H1 (cell line): ENCODE measurements at regions not wholly inside any gene's neighbourhood (a gene's known extent, or its start where the extent isn't known, plus 50 kb on each side); places are given as distances from the start of the nearest gene placed in this dataset.

Source experiments
- CTCF ChIA-PET: fragments of 300-600 bp; sonication (Branson Sonifier 250); formaldehyde crosslinking; loops from one replicate; lab custom pipeline; 2021; ENCODE audit not compliant: partially characterized antibody; lab: Charles Lee
- POLR2A ChIA-PET: fragments of 300-600 bp; sonication (Branson Sonifier 250); formaldehyde crosslinking; loops from one replicate; lab custom pipeline; 2021; ENCODE audit warnings: inconsistent platforms; ENCODE audit not compliant: partially characterized antibody; lab: Charles Lee
- DNase-seq, 2 experiments: peaks; one replicate each; pipeline versions ENCODE4 v3.0.0 to v3.0.0-alpha.2; 2010 to 2022; ENCODE audit warnings: low spot score in 2 of 2, low read depth in 1 of 2, mixed read lengths in 1 of 2
- FAIRE-seq: peaks from 2 replicates; lab custom pipeline; 2011; peaks lifted over from hg19 to GRCh38; lab: Jason Lieb, UNC
- H2AFZ ChIP-seq: 2 replicates; pipeline ENCODE4 v1.8.1; 2012; ENCODE audit warnings: low read length, inconsistent platforms
- H2AK5ac ChIP-seq: 2 replicates; pipeline ENCODE4 v1.6.1; 2013; ENCODE audit warnings: low read depth, low read length
- H2BK120ac ChIP-seq: replicated peaks from 2 replicates; pipeline ENCODE3; 2013; ENCODE audit warnings: low read depth, low read length, inconsistent platforms
- H2BK12ac ChIP-seq: 2 replicates; pipeline ENCODE4 v1.6.1; 2013; ENCODE audit warnings: low read depth, low read length
- H2BK15ac ChIP-seq: 2 replicates; pipeline ENCODE4 v1.6.1; 2013; ENCODE audit warnings: low read length
- H2BK20ac ChIP-seq: 2 replicates; pipeline ENCODE4 v1.6.1; 2013; ENCODE audit warnings: low read length
- H2BK5ac ChIP-seq: 2 replicates; pipeline ENCODE4 v1.6.1; 2013; ENCODE audit warnings: low read depth, low read length
- H3K14ac ChIP-seq: 2 replicates; pipeline ENCODE4 v1.6.1; 2013; ENCODE audit warnings: inconsistent platforms; ENCODE audit not compliant: insufficient read length
- H3K18ac ChIP-seq: 2 replicates; pipeline ENCODE4 v1.6.1; 2013; ENCODE audit warnings: low read length; ENCODE audit errors: extremely low read depth
- H3K23ac ChIP-seq: 2 replicates; pipeline ENCODE4 v1.6.1; 2013; ENCODE audit warnings: inconsistent platforms; ENCODE audit not compliant: insufficient read length
- H3K23me2 ChIP-seq: 2 replicates; pipeline ENCODE4 v1.6.1; 2013; ENCODE audit warnings: low read depth, low read length
- H3K27ac ChIP-seq: 2 replicates; pipeline ENCODE4 v1.6.1; 2011; ENCODE audit warnings: low read depth, low read length, inconsistent platforms
- H3K27me3 ChIP-seq, 4 experiments: replicated peaks in 1 of 4; 1 replicate in 1 of 4; 2 replicates in 3 of 4; pipeline versions ENCODE4 v1.6.1 to v1.8.1; 2011 to 2013; ENCODE audit warnings: low read length in 3 of 4, mild to moderate bottlenecking in 3 of 4, inconsistent platforms in 2 of 4, mixed read lengths in 2 of 4, moderate library complexity in 1 of 4; ENCODE audit not compliant: control insufficient read depth in 3 of 4, insufficient read depth in 3 of 4; ENCODE audit errors: extremely low read depth in 1 of 4
- H3K36me3 ChIP-seq, 4 experiments: 2 replicates each; pipeline versions ENCODE4 v1.6.1 to v1.8.1; 2011 to 2013; ENCODE audit warnings: mild to moderate bottlenecking in 4 of 4, low read length in 3 of 4, moderate library complexity in 2 of 4, control low read depth in 1 of 4, inconsistent platforms in 1 of 4; ENCODE audit not compliant: insufficient read depth in 4 of 4, control insufficient read depth in 2 of 4
- H3K4ac ChIP-seq: replicated peaks from 2 replicates; pipeline ENCODE3; 2013; ENCODE audit warnings: low read length, low read depth, mixed read lengths, inconsistent platforms; ENCODE audit not compliant: insufficient read length
- H3K4me1 ChIP-seq, 4 experiments: replicated peaks in 1 of 4; 1 replicate in 1 of 4; 2 replicates in 3 of 4; pipeline versions ENCODE4 v1.6.1 to v1.8.1; 2011 to 2013; ENCODE audit warnings: low read length in 3 of 4, inconsistent platforms in 2 of 4, mixed read lengths in 1 of 4; ENCODE audit not compliant: insufficient read depth in 4 of 4, control insufficient read depth in 3 of 4
- H3K4me2 ChIP-seq, 2 experiments: 2 replicates each; pipeline versions ENCODE4 v1.6.1 to v1.8.1; 2011 to 2013; ENCODE audit warnings: low read depth in 2 of 2, low read length in 2 of 2, control low read depth in 1 of 2, inconsistent platforms in 1 of 2, mild to moderate bottlenecking in 1 of 2; ENCODE audit not compliant: insufficient read depth in 1 of 2
- H3K4me3 ChIP-seq, 4 experiments: fragments of 200-600, 300-600 bp in 1 of 4; sonication (generic), shearing (Covaris generic), sonication (Bioruptor Twin) in 1 of 4; 2 replicates each; pipeline versions ENCODE4 v1.5.1 to v1.8.1; 2011 to 2016; ENCODE audit warnings: low read length in 4 of 4, low read depth in 3 of 4, control low read depth in 2 of 4, inconsistent platforms in 2 of 4, mild to moderate bottlenecking in 2 of 4, mixed read lengths in 1 of 4, moderate library complexity in 1 of 4; ENCODE audit not compliant: insufficient read depth in 2 of 4; ENCODE audit errors: extremely low read depth in 1 of 4
- H3K56ac ChIP-seq: replicated peaks from 2 replicates; pipeline ENCODE3; 2013; ENCODE audit warnings: low read depth, mild to moderate bottlenecking, mixed read lengths, low read length, inconsistent platforms; ENCODE audit not compliant: insufficient read length
- H3K79me1 ChIP-seq: 2 replicates; pipeline ENCODE4 v1.6.1; 2013; ENCODE audit warnings: low read depth, low read length, control low read depth
- H3K79me2 ChIP-seq, 2 experiments: 2 replicates each; pipeline versions ENCODE4 v1.6.1 to v1.8.1; 2012 to 2013; ENCODE audit warnings: low read length in 2 of 2, mild to moderate bottlenecking in 2 of 2, inconsistent platforms in 1 of 2; ENCODE audit not compliant: insufficient read depth in 2 of 2, control insufficient read depth in 1 of 2
- H3K9ac ChIP-seq, 4 experiments: replicated peaks in 1 of 4; 1 replicate in 1 of 4; 2 replicates in 3 of 4; pipeline versions ENCODE4 v1.6.1 to v1.8.1; 2011 to 2013; ENCODE audit warnings: low read depth in 3 of 4, low read length in 3 of 4, control low read depth in 2 of 4, mild to moderate bottlenecking in 2 of 4, moderate library complexity in 2 of 4, inconsistent platforms in 1 of 4; ENCODE audit errors: extremely low read depth in 1 of 4
- H3K9me3 ChIP-seq, 2 experiments: 2 replicates each; pipeline versions ENCODE4 v1.6.1 to v1.8.1; 2012 to 2013; ENCODE audit warnings: mild to moderate bottlenecking in 2 of 2, moderate library complexity in 2 of 2, control low read depth in 1 of 2, inconsistent platforms in 1 of 2, low read depth in 1 of 2, low read length in 1 of 2, mixed read lengths in 1 of 2; ENCODE audit not compliant: insufficient read depth in 2 of 2
- H4K20me1 ChIP-seq, 2 experiments: replicated peaks in 1 of 2; 2 replicates each; pipeline versions ENCODE3 to v1.8.1; 2011 to 2013; ENCODE audit warnings: inconsistent platforms in 2 of 2, low read length in 2 of 2, mild to moderate bottlenecking in 1 of 2; ENCODE audit not compliant: insufficient read depth in 2 of 2, control insufficient read depth in 1 of 2
- H4K5ac ChIP-seq: 2 replicates; pipeline ENCODE4 v1.6.1; 2013; ENCODE audit warnings: low read length, low read depth, mixed read lengths, inconsistent platforms; ENCODE audit not compliant: insufficient read length
- H4K8ac ChIP-seq: 2 replicates; pipeline ENCODE4 v1.8.0; 2013; ENCODE audit warnings: mild to moderate bottlenecking, moderate library complexity, low read length, inconsistent platforms; ENCODE audit not compliant: insufficient read depth; ENCODE audit errors: extremely low read depth
- H4K91ac ChIP-seq: replicated peaks from 2 replicates; pipeline ENCODE3; 2013; ENCODE audit warnings: low read length, mixed read lengths, inconsistent platforms; ENCODE audit not compliant: insufficient read length
- EP300 ChIP-seq, 2 experiments: IDR thresholded peaks; 1 replicate in 1 of 2; 2 replicates in 1 of 2; pipeline ENCODE4 v1.6.1; 2011 to 2012; ENCODE audit warnings: low read depth in 2 of 2, low read length in 2 of 2, mild to moderate bottlenecking in 2 of 2, borderline replicate concordance in 1 of 2, inconsistent platforms in 1 of 2, moderate library complexity in 1 of 2
- GTF2F1 ChIP-seq: IDR thresholded peaks from 2 replicates; pipeline ENCODE4 v1.6.1; 2012; ENCODE audit warnings: low read depth, low read length, improper control_type of control experiment, borderline replicate concordance

DNA sequence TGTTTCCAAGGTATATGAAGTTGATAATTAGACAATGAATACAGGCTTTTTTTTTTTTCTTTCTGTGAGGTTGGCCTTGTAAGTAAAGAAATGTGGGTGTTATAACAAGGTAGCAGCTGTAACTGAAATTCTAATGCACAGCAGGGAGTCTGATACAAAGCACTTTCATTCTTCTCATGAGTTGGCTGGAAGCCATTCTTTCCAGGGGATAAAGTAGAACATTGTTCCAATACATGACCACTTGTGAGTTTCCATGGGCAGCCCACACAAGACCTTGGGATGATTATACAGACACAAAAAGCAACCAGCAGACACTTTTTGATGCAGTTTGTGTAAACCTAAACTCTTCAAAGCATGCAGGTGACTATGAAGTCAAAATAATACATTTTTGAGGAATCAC is 1785.9 kb upstream of the WWC1 start:
- H2BK15ac ChIP-seq: no peak overlapping the region
- no peak overlapping the region for H3K14ac ChIP-seq
- no peak overlapping the region for H2BK12ac ChIP-seq
- H2AFZ ChIP-seq: no peak overlapping the region
- no peak overlapping the region for H4K5ac ChIP-seq
- H3K79me2 ChIP-seq: no peaks in the 10 kb centered on the region
- H3K23me2 ChIP-seq: no peaks in the 10 kb centered on the region
- no peak overlapping the region for H3K9ac ChIP-seq
- no peak overlapping the region for H2AK5ac ChIP-seq
- no peak overlapping the region for H2BK20ac ChIP-seq
- no peak overlapping the region for H3K27ac ChIP-seq
- FAIRE-seq (no peak), DNase-seq (no peak)
- CTCF ChIA-PET: no interaction called here
- H3K18ac ChIP-seq: no peak overlapping the region
- TF ChIP-seq GTF2F1: no peak
- no peak for TF ChIP-seq EP300 (IDR thresholded peaks at IDR 0.05; ENCODE audit: borderline replicate concordance in 1 of 2, low read depth in 2 of 2, low read length in 2 of 2)
- H3K56ac ChIP-seq: no peak overlapping the region
- H3K4me2 ChIP-seq: no peak overlapping the region
- no peaks in the 10 kb centered on the region for H4K20me1 ChIP-seq
- H4K8ac ChIP-seq: no peak overlapping the region
- H3K9me3 ChIP-seq: no peaks in the 10 kb centered on the region
- no peak overlapping the region for H3K23ac ChIP-seq
- H3K4me1 ChIP-seq: no peaks in the 10 kb centered on the region
- no peak overlapping the region for H3K4me3 ChIP-seq
- no peaks in the 10 kb centered on the region; a peak in 1 of 7 replicates for H3K27me3 ChIP-seq
- H4K91ac ChIP-seq: no peak overlapping the region
- H3K79me1 ChIP-seq: no peaks in the 10 kb centered on the region
- no peaks in the 10 kb centered on the region for H3K36me3 ChIP-seq
- no peak overlapping the region for H2BK5ac ChIP-seq
- H3K4ac ChIP-seq: no peak overlapping the region
- POLR2A ChIA-PET: no interaction called here
- no peak overlapping the region for H2BK120ac ChIP-seq
